ENCODE measurements at regions not wholly inside any gene's neighbourhood (a gene's known extent, or its start where the extent isn't known, plus 50 kb on each side); places are given as distances from the start of the nearest gene placed in this dataset.
"Not testable (repeated sequence)": the region's sequence is repeated elsewhere in the genome, so short reads cannot be mapped to it uniquely, and the experiment has no call there.

DNA sequence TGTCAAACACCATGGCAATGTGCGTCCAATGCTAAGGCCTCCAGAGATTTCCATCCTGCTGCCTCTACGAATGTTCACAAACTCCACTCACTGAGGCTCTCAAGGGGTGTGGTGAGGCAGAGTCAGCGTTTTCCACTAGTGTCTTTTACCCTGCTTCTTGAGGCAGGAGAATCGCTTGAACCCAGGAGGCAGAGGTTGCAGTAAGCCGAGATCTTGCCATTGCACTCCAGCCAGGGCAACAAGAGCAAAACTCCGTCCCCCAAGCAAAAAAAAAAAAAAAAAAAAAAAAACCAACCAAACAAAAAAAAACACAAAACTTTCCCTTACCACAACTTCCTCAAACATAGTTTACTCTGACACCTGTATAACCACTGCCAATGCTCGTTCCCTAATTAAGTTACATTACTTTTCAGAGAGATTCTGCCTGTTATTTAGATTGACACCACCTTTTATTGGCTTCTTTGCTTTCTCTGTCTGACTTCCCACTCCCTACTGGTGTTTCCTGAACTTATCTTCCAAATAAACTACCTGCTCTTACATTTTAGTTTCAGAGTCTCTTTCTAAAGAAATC is 102.1 kb upstream of the ZNF746 start:
- DNase-seq: no peak

DNA sequence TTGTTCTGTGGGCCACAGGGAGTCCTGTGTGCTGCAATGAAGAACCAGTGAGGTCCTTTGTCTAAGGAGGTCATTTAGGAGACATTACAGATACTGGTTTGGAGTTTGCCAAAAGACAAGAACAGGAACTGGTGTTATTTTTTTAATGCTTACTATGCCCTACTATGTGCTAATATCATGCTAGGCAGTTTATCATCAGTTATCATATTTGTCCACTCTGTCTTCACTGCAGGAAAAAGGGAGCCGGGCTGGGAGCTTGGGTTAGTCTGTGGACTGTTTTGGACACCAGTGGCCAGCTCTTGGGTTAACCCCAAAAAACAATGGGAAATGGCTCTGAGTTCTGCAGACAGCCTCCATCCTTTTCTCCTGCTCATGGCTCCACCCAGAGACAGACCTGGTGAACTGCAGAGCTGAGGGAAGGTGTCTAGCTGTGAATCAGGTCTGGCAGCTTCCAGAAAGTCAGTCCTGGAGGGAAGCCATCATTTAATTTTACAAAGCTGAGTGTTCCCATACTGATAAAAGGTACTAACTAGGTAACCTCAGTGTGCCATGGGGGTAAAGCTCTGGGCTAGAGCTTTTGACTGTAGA is 101.2 kb upstream of the ZNF746 start:
- DNase-seq: no peak

DNA sequence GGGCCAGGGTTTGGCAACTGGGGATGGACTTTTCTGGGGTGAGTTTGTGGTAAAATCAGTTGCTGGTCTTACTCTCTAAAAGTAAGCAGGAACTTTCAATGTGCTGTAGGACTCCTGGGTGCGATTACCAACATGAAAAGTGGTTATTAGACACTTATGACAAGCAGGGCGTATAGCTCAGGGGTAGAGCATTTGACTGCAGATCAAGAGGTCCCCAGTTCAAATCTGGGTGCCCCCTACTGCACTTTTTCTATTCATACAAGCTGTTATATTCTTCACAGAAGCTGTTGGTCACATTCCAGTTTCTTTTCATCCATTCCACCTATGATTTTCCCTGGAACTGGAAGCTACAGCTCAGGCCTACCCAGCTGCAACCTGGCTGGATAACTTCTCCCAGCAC is 100.2 kb upstream of the ZNF746 start:
- DNase-seq: not testable (repeated sequence)

DNA sequence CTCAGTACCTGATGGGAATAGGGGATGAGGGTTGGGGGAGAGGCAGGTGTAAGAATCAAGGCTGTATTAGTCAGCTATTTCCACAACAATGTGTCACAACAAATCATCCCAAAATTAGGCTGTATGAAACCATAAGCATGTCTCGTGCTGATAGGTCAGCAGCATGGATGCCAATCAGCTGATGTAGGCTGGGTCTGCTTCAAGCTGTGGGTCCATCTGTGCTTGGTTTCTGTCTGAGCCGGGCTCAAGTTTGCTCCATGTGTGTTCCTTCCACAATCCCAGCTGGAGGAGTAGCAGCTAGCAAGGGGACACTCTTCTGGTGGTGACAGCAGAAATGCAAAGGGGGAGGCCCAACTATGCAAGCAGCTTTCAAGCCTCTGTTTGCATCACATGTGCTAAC is 97.9 kb upstream of the ZNF746 start:
- no peak for DNase-seq

DNA sequence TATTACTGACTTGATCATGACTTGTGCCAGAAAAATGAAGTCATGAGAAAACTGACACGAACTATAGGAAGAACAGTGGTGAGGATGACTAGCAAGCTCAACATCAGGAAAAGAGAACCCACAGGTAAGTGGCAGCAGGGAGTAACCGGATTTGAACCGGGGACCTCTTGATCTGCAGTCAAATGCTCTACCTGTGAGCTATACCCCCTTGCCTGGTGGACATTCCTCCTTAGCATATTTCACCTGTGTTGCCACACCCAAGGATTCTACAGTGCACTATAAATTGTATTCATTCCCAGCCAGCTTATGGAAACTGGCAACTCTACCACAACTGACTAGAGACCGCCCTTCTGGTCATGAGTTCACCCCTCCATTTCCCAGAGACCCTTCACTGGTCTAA is 97.5 kb upstream of the ZNF746 start:
- no peak for DNase-seq

DNA sequence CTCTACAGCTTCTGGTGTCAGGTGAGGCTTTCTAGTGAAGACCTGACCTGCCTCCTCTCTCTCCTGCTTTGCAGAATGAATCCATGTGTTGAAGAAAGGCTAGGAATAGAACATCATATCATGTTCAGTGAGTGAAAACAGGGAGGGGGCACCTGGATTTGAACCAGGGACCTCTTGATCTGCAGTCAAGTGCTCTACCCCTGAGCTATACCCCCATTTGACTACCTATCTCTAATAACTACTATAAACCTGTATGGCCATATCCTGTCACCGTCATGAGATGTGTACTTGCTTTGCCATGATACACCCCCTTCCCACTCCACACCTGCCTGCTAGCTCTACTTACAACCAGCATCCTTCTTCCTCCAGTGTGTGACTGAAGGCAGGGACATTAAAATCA is 91.3 kb upstream of the ZNF746 start:
- no peak for DNase-seq

DNA sequence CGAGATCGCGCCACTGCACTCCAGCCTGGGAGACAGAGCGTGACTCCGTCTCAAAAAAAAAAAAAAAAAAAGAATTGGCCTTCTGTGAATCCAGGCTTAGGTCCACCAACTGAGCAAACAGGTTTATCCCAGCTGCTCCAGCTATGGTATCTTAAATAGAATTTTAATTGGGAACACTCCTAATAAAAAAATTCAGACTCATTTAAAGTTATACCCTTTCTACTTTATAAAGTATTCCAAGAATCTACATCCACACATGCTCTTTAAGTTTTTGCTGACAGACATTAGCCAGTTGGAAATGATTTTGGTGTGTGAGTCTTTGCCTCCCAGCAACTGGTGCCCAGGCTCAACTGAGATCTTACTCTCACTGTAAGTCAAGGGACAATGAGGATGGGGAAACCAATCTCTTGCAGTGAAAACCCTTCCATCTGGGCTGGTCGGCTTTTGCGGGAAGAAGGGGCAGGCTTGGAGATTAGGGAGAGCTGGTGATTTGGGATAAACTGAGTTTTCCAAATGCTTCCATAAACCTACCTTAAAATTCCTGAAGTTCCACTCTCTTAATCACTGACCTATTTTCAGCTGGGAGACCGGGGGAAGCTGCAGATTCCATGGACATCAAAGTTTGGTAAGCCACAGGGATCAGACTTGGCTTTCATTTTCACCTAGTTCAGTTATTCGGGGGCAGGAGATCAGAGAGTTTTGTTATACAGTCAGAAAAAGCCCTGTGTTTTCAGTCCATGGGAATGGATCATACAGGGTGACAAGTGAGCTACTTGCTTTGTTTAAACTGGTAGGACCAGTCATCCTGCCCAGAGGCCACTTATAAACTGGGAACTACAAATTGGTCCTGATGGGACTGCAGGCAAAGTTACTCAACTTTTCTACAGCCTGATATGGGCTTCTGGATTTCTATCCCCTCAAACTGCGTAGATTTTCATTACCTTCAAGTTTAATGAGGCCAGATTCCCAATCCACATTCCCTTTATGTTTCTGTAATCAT is 89.3 kb upstream of the ZNF746 start:
- no peak for DNase-seq

DNA sequence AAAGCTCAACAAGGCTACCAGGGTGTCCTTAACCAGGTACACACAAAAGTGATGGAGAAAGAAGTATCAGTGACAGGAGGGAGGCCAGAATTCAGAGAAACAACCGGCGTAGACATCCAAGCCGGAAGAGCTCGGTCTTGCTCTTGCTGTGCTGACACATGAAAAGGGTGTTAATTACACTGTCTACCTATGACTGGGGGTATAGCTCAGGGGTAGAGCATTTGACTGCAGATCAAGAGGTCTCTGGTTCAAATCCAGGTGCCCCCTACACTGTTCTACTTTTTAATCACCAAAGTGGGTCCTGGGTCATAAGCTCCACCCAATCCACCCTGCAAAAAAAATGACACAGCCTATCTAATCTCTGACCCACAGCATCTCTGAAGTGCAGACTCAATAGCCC is 86.9 kb upstream of the ZNF746 start:
- DNase-seq: no peak

DNA sequence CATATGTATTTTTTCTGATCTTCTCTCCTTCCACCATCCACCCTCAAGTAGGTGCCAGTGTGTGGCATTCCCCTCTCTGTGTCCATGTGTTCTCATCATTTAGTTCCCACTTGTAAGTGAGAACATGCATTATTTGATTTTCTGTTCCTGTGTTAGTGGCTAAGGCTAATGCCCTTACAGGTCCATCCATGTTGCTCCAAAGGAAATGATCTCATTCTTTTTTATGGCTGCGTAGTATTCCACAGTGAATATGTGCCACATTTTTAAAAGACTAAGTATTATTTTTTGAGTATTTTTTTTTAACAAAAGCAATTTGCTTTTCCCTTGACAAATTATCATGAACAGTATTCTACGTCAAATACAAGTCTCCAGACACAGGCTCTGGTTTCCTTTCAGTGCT is 86.4 kb upstream of the ZNF746 start:
- DNase-seq: no peak

DNA sequence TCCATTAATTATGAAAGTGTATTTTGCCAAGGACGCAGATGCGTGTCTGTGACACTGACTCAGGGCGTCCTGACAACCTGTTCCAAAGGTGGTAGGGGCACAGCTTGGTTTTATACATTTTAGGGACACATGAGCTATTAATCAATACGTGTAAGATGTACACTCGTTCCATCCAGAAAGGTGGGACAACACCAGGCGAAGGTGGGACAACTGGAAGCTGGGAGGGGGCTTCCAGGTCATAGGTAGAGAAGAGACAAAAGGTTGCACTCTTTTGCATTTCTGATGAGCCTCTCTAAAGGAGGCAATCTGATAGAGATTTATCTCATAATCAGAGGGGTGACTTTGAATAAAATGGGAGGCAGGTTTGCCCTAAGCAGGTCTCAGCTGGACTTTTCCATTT is 82.7 kb upstream of the ZNF746 start:
- DNase-seq: no peak

DNA sequence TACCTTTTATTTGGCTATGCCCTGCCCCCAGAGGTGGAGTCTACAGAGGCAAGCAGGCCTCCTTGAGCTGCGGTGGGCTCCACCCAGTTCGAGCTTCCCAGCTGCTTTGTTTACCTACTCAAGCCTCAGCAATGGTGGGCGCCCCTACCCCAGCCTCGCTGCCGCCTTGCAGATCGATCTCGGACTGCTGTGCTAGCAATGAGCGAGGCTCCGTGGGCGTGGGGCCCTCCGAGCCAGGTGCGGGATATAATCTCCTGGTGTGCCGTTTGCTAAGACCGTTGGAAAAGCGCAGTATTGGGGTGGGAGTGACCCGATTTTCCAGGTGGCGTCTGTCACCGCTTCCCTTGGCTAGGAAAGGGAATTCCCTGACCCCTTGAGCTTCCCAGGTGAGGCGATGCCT is 81.8 kb upstream of the ZNF746 start:
- DNase-seq: not testable (repeated sequence)

DNA sequence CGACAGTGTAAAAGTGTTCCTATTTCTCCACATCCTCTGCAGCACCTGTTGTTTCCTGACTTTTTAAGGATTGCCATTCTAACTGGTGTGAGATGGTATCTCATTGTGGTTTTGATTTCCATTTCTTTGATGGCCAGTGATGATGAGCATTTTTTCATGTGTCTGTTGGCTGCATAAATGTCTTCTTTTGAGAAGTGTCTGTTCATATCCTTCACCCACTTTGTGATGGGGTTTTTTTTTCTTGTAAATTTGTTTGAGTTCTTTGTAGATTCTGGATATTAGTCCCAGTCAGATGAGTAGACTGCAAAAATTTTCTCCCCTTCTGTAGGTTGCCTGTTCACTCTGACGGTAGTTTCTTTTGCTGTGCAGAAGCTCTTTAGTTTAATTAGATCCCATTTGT is 76.8 kb upstream of the ZNF746 start:
- not testable (repeated sequence) for DNase-seq

DNA sequence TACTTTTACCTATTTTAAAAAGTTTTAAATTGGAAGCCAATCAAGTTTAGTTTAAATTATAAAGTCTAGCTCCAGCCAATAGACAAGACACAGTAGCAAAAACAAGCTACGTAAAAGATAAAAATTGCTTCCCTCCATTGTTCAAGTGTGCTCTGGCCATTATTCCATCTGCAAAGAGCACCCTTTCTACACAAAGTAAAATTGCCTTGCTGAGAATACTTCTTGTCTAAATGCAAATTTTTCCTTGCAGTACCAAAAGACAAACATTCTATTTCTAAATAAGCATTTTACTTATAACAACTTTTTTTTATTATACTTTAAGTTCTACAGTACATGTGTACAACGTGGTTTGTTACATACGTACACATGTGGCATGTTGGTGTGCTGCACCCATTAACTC is 75.9 kb upstream of the ZNF746 start:
- DNase-seq: no peak

DNA sequence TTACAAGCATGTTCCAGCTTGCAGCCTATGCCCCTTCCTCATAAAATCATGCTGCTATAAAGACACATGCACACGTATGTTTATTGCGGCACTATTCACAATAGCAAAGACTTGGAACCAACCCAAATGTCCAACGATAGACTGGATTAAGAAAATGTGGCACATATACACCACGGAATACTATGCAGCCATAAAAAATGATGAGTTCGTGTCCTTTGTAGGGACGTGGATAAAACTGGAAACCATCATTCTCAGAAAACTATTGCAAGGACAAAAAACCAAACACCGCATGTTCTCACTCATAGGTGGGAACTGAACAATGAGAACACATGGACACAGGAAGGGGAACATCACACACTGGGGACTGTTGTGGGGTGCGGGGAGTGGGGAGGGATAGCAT is 75.3 kb upstream of the ZNF746 start:
- DNase-seq: not testable (repeated sequence)

DNA sequence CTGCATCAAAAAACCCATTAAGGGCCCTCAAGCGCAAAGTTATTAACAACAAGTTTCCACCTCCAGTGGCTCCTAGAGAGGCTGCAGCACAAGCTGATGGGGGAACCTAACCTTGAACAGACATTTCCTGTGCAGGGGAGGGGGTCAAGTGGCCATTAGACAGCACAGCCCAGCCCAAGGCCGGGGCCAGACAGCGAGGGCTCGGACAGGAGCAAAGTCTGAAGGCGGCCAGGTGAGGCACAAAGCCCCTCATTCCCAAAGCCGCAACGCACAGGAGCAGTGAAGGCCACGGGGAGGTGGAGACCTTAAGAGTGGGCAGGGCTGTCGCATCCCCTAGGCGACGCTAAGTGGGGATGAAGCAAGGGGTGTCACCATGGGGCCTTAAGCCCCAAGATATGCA is 73.2 kb upstream of the ZNF746 start:
- DNase-seq: no peak

DNA sequence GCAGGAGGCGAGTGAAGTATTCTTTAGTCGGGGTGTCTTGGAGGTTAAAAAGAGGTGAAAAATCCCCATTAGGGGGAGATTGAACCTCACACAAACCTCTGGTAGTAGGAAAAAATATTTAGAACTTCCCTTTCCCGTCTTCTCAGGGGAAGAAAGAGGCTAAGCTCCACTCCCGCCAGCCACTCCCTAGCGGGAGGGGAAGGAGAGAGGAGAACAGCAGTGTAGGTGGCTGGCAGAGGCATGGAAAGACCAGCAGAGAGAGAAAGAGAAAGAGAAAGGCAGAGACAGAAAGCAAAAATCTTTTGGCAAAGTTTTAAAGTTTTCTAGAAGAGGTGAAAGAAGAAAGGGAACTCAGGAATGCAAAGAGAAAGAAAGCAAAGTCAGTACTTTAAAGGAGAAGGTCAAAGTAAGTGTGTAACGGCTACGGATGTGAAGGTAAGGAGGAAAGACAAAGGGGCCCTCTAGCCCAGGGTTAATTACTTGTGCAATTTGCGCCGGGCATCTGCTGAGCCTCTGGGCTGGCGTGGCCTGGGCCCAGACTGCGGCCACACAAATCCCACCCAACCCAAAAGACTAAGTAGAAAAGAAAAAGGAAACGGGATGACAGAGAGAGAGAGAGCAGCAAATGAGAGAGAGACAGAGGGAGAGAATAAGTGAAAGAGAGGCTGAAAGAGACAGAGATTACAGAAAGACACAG is 72.3 kb upstream of the ZNF746 start:
- no peak for DNase-seq

DNA sequence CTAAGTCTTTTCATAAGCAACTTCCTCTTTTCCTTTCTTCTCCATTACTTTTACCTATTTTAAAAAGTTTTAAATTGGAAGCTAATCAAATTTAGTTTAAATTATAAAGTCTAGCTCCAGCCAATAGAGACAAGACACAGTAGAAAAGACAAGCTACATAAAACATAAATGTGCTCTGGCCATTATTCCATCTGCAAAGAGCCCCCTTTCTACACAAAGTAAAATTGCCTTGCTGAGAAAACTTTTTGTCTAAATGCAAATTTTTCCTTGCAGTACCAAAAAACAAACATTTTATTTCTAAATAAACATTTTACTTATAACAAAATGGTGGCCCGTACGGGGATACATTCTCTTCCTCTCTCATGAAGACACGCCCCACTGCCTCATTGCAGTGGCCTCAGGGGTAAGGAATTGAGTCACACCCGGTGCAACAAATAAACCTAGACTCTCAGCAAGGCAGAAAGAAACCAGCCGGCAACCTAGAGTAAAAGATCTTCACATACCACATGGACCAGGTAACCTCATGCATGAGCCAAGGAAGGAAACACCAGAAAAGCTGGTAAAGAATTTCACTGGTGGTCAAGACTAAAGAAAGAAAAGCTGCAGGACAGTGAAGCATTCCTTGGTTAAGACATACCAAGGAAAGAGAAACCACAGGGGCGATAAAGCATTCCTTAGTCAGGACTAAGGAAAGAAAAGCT is 71.6 kb upstream of the ZNF746 start:
- DNase-seq: no peak

DNA sequence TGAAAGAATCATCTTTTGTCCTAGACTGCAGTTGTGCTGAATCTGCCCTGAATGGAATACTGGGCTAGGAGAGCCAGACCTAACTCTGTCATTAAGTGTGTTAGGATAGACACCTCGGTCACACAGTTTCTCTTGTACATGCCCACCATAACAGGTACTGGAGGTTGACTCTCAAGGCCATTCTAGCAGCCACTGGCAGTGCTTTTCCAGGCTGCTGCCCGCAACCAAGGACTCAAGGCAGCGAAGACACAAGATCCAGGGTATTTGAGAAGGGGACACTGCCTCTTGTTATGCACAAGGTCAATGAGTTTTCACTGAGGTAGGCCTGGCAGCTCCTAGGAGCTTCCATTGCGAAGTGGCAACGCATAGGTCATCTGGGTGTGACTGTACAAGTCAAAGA is 70.6 kb upstream of the ZNF746 start:
- DNase-seq: no peak

DNA sequence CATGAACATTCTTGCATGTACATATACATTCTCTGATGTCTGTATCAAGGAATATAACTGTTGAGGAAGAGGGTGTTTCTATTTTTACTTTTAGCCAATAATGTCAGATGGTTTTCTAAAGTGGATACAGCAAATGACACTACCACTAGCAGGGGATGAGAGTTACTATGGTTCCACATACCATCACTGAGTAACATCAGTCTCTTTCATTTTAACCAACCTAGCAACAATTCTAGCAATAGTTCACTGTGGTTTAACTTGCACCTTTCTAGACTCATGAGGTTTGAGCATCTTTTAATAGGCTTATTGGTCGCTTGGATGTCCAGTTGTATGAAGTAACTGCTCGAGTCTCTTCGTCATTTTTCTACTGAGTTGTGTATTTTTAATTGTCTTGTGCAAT is 68.5 kb upstream of the ZNF746 start:
- DNase-seq: no peak

DNA sequence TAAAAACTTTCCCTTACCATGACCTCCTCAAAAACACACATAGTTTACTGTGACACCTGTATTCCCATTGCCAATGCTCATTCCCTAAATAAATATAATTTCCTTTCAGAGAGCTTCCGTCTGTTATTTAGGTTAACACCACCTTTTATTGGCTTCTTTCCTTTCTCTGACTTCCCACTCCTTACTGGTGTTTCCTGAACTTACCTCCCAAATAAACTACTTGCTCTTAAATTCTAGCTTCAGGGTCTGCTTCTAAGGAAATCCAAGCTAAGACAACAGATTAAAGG is 67.4 kb upstream of the ZNF746 start:
- no peak for DNase-seq

DNA sequence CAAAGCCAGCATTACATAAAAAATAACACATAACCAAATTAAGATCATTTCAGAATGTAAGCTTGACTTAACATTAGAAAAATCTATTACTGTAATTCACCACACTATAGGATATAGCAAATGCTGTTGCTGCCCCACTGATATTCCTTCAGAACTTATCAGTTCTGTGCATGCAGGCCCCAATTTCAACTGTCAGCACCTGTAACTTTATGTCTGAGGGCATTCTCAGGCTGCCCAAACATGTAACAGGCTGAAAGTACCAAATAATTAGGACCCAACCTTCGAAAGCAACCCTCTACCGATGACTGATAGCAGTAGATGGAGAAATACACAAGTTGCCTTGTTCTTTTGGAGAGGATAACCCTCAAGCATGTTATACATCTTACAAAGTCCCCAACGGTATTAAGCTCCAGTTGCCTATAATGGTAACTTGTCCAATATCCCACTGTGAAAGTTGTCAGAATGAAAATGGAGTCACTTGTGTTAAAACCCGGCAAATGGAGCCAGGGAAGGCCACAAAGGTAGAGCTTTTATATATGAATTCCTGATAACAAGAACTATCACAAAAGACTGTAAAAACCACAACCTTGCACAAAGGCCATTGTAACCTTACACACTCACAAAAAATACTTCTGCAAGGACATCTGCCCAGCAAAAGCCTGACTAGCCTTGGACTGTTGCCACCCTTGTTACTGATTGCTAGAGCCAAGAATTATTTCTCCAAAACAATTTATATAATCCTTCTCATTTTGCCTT is 66.9 kb upstream of the ZNF746 start:
- DNase-seq: no peak

DNA sequence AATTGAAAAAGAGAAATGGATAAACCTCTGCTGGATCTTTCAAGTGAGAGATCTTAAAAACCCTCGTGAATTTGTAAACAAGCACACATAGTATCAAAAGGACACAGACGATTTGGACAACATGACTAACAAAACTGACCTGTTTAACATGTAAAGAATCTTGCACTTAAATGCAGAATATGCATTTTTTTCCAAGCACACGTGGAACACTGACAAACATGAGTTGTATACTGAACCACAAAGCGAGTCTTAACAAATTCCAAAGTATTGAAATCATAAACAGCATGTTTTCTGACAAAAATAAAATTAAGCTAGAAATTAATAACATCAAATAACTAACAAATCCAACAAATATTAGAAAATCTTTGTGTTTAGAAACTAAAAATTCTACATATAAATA is 65.0 kb upstream of the ZNF746 start:
- DNase-seq: no peak
